ENCODE measurements at regions not wholly inside any gene's neighbourhood (a gene's known extent, or its start where the extent isn't known, plus 50 kb on each side); places are given as distances from the start of the nearest gene placed in this dataset.
"Not testable (repeated sequence)": the region's sequence is repeated elsewhere in the genome, so short reads cannot be mapped to it uniquely, and the experiment has no call there.

GRCh38 chr9:75463871-75464270 lies 375.6 kb downstream of the OSTF1 start:
- no peak for DNase-seq

- no peak for DNase-seq
Measured at GRCh38 chr9:75464726-75465125, 376.4 kb downstream of the OSTF1 start.

GRCh38 chr9:75467142-75467541 lies 378.8 kb downstream of the OSTF1 start:
- no peak for DNase-seq

- DNase-seq = no peak
Measured at GRCh38 chr9:75471549-75472114, 383.3 kb downstream of the OSTF1 start.

- no peak for DNase-seq
Measured at GRCh38 chr9:75482566-75482965, 394.3 kb downstream of the OSTF1 start.

- peak; percentile 65 for DNase-seq
Measured at GRCh38 chr9:75483636-75484035, 395.3 kb downstream of the OSTF1 start.

- peak; percentile 17 for DNase-seq
Measured at GRCh38 chr9:75487856-75488718, 399.8 kb downstream of the OSTF1 start.

GRCh38 chr9:75488719-75489110 lies 400.4 kb downstream of the OSTF1 start:
- no peak for DNase-seq

GRCh38 chr9:75490326-75490725 lies 400.1 kb upstream of the PCSK5 start:
- DNase-seq = no peak

GRCh38 chr9:75491533-75491932 lies 398.9 kb upstream of the PCSK5 start:
- no peak for DNase-seq

- no peak for DNase-seq
Measured at GRCh38 chr9:75499812-75500211, 390.7 kb upstream of the PCSK5 start.

- DNase-seq = no peak
Measured at GRCh38 chr9:75500479-75500878, 390.0 kb upstream of the PCSK5 start.

GRCh38 chr9:75500940-75501339 lies 389.5 kb upstream of the PCSK5 start:
- not testable (repeated sequence) for DNase-seq

GRCh38 chr9:75504721-75505120 lies 385.8 kb upstream of the PCSK5 start:
- no peak for DNase-seq

GRCh38 chr9:75505654-75506053 lies 384.8 kb upstream of the PCSK5 start:
- DNase-seq = no peak

- no peak for DNase-seq
Measured at GRCh38 chr9:75529463-75529862, 361.0 kb upstream of the PCSK5 start.

GRCh38 chr9:75531588-75531987 lies 358.9 kb upstream of the PCSK5 start:
- DNase-seq = no peak

- no peak for DNase-seq
Measured at GRCh38 chr9:75532233-75533050, 358.0 kb upstream of the PCSK5 start.

GRCh38 chr9:75539523-75539922 lies 350.9 kb upstream of the PCSK5 start:
- DNase-seq = no peak

GRCh38 chr9:75540185-75540584 lies 350.3 kb upstream of the PCSK5 start:
- no peak for DNase-seq

GRCh38 chr9:75541734-75542133 lies 348.7 kb upstream of the PCSK5 start:
- DNase-seq = no peak

GRCh38 chr9:75544815-75545214 lies 345.7 kb upstream of the PCSK5 start:
- DNase-seq = no peak

GRCh38 chr9:75545287-75545686 lies 345.2 kb upstream of the PCSK5 start:
- DNase-seq = no peak

- no peak for DNase-seq
Measured at GRCh38 chr9:75548871-75549270, 341.6 kb upstream of the PCSK5 start.
